Medulla oblongata (tissue), 1 donor: ENCODE measurements at regions not wholly inside any gene's neighbourhood (a gene's known extent, or its start where the extent isn't known, plus 50 kb on each side); places are given as distances from the start of the nearest gene placed in this dataset.
"Not testable (repeated sequence)": the region's sequence is repeated elsewhere in the genome, so short reads cannot be mapped to it uniquely, and the experiment has no call there.

ENCODE experiments used
- DNase-seq: peaks from one replicate; pipeline ENCODE4 v3.0.0-alpha.2; 2015; ENCODE audit errors: extremely low spot score

DNA sequence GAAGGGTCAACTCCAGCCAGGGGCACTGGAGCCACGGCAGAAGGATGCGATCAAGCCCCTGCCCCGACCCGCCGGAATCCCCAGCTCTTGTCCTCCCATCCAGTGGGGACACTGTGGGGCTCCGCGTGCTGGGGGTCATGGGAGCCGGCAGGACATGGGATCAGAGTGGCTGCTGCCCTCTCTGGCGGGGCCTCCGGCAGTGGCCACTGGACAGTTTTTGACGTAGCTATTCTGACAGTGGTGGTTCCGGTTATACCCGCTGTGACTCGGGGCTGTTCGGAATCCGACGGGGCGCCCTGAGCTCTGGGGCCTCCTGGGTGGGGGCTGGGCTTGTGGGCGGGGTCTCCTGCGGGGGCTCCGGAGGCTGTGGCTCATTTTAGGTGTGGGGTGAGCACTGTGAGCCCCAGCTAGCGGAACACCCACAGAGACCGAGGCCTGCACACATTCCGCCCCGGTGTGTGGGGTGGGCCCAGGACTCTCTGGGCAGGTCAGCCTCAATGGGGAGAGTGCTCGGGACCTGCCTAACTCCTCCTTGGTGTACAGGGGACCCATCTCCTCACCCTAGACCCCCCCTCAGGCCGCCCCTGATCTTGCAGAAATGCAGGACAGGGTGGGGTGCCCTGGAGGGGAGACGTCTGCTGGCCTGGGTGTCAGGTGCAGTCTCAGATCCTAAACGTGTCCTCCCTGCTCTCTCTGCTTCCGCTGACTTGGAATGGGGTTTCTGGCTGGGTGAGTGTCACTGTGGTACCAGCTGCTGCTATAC, 374.2 kb downstream of the TMEM121 start:
- DNase-seq, result no peak

DNA sequence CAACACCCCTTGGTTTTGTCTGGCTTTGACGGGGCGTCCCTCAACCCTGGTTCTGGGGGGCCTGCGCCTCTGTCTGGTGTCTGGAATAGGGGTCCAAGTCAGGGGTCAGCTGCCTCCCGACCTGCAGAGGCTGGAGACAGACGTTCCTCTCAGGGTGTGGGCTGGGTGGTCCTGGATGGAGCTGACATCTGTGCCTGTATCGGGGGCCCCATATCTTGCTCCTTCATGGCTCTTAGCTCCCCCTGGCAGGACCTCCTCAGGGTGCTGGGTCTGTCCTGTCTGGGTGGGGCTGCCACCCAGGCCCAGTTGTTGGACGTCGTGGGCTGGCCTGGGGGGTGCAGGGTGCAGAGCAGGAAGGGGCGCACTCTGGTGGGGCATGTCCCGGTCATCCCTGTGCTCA, 374.8 kb downstream of the TMEM121 start:
- DNase-seq, result no peak

DNA sequence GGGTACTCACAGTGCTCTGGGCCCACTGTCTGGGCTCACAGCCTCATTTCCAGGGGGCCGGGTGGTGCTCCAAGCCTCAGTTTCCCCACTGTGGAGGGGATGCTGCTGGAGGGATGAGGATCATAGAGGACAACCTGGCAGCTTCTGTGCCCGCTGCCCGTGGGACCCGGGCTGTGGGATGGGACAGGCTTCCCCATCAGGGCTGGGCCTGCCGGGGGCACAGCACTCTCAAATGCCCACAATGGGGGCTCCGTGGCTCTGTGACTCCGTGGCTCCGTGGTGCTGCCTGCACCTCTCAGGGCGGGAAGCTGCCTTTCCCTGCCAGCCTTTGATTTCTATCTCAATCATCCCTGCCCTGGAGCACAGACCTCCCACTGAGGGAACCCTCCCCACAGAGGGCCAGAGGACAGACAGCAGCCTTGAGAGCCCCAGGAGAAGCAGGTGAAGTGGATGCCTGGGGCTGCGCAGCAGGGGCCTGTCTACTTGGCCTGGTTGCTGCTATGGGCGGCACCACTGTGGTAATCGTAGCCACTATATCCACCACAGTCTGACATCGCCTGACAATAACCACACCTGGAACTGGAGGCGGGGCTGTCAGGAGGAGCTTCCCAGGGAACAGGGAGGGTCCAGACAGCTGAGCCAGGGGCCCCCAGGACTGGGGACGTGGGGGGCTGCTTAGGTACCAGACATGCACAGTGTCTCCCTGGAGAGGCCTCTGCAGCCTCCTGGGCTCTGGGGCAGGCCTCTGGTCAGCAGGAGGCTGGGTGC, 375.9 kb downstream of the TMEM121 start:
- DNase-seq, result no peak

DNA sequence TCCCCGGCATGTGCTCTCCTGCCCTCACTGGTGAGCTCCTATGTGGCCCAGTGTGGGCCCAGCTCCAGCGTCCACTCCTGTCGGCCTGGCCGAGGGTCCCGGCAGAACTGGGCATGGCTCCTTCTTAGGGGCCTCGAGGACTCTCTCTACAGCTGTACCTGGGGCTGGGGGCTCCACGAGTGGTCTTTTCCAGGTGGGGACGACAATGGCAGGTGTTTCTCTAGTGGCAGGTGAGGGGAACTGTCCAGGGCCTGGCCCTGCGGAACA, 376.4 kb downstream of the TMEM121 start:
- not testable (repeated sequence) for DNase-seq

DNA sequence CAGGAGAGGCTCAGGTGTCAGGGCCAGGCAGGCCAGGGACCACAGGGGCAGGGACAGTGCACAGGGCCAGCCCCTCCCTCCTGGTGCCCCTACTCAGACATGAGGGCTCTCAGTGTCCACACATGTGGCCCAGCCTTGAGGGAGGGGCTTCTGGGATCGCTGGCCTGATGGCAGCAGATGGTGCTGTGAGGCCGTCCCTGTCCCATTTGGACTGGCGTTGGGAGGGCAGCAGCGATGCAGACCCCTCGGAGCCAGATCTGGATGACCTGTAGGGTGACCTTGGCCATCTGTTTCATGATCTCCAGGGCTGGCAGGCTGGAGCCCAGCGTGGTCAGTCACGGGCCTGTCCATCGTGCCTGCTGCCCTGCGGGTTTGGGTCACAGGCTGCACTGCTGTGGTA, 377.6 kb downstream of the TMEM121 start:
- DNase-seq, result no peak

DNA sequence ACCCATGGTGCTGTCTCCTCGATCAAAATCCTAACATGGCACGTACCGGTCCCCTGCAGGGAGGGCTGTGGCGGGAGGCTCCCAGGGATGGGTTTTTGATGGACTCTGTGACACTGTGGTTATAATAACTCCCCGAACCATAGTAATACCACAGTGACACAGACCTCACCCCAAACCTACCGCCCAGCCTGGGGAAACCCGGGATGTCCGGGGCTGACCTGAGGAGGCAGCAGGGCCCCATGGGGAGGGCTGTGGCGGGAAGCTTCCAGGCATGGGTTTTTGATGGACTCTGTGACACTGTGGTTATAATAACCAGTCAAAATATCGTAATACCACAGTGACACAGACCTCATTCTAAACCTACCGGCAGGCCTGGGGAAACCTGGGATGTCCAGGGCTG, 378.0 kb downstream of the TMEM121 start:
- no peak for DNase-seq

DNA sequence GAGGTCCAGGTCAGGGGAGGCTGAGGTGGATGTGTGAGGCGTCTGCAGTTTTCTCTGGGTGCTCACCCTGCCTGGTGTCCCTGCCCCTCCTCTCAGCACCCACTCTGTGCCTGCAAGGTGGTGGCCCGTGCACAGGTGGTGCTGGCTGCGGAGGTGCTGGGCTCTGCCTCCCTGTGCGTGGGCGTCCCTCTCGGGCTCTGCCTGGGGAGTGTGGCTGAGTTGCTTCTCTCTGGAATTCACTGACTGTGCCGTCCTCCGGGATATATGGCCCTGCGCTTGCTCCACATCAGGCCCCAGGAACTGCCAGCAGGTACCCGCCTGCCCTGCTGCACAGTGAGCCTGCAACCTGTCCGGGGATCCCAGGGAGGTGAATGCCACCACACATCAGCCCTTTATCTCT, 379.1 kb downstream of the TMEM121 start:
- DNase-seq, result no peak

DNA sequence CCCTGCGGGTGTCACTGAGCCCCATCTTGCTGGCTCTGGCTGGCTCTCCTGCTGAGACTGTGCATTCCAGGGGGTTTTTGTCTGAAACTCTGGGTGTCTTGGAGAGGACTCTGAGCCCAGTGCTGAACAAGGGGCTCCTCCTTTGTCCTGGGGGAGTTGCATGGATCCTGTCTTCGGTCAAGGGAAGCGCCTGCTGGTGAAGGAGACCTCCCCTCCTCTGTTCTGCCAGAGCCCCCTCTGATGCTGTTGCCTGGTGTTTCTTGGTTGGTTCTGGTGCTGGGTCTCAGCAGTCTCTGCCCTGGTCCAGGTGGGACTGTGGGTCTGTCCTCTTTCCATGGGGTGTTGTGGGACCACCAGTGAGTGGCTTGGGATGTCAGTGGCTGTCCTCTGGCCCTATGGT, 380.9 kb downstream of the TMEM121 start:
- DNase-seq, result no peak

DNA sequence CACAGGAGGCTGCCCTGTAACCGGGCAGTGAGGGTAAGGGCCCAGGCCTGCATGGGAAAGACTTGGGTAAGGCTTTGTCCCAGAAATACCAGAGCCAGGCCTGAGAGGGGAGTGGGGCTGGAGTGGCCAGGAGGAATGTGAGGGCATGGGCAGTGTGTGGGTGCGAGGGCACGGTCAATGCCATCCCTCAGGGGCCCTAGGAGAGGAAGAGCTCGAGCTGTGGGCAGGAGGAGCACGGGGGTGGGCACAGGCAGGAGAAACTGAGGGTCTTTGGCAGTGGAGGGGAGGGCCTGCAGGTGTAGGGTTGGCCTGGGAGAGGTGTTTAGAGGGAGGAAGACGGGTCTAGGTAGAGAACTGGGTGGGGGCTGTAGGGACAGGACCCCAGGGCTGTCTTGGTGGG, 381.6 kb downstream of the TMEM121 start:
- no peak for DNase-seq

DNA sequence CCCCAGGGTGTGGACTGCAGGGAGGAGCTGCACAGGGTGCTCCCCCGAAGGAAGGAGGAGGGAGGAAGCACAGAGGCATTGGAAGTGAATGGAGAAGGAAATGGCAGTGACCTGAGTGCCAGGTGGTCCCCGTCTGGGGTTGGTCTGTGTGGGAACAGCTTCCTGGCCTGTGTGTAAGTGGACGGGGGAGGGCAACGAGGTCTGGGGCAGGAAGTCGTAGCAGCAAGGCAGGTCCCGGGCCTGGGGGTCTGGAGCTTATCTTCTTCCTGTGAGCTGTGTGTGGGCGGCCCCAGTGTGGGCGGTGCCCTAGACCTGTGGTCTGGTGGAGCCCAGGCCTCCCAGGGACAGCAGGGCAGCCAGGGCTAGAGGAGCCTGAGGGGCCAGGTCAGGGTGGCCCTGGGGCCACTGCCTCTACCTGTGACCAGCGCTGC, 382.1 kb downstream of the TMEM121 start:
- no peak for DNase-seq

DNA sequence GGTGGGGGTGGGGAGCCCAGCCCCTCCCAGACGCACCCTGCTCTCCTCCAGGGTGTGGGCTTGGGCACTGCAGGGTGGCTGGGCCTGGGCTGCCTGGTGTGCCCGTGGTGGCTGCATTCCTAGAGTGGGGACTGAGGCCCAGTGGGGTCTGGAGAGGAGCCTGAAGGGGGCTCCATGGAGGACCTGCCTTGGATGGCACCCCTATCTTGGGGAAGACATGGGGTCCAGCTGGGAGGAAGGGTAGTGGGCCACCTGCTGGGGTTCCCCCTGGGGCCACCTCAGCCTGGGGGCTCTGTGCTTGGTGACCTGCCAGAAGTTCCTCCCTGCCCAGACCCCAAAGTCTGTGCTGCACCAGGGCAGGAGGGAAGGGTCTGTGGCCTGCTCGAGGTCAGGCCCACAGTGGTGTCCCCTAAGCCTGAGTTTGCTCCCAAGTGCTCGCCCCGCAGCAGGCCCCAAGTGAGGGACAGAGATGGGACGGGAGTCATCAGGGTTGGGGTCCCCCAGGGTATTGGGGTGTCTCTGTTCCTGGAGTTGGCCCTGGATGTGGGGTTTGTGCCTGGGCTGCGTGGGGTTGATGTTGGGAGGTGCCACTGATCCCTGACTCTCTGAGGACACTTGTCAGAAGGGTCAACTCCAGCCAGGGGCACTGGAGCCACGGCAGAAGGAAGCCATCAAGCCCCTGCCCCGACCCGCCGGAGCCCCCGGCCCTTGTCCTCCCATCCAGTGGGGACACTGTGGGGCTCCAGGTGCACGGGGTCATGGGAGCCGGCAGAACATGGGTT, 382.9 kb downstream of the TMEM121 start:
- no peak for DNase-seq

DNA sequence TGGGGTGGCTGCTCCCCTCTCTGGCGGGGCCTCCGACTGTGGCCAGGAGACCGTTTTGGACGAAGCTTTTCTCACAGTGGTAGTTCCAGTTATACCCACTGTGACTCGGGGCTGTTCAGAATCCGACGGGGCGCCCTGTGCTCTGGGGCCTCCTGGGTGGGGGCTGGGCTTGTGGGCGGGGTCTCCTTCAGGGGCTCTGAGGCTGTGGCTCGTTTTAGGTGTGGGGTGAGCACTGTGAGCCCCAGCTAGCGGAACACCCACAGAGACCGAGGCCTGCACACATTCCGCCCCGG, 383.4 kb downstream of the TMEM121 start:
- DNase-seq, result not testable (repeated sequence)

DNA sequence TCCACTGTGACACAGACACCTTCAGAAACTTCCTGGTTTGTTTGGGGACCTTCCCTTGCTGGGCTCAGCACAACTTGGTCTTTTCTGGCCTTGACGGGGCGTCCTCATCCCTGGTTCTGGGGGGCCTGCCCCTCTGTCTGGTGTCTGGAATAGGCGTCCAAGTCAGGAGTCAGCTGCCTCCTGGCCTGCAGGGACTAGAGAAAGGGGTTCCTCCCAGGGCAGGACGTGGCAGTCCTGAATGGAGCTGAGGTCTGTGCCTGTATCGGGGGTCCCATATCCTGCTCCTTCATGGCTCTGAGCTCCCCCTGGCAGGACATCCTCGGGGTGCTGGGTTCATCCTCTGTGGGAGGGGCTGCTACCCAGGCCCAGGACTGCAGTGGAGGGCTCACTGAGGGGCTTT, 384.0 kb downstream of the TMEM121 start:
- DNase-seq, result no peak

DNA sequence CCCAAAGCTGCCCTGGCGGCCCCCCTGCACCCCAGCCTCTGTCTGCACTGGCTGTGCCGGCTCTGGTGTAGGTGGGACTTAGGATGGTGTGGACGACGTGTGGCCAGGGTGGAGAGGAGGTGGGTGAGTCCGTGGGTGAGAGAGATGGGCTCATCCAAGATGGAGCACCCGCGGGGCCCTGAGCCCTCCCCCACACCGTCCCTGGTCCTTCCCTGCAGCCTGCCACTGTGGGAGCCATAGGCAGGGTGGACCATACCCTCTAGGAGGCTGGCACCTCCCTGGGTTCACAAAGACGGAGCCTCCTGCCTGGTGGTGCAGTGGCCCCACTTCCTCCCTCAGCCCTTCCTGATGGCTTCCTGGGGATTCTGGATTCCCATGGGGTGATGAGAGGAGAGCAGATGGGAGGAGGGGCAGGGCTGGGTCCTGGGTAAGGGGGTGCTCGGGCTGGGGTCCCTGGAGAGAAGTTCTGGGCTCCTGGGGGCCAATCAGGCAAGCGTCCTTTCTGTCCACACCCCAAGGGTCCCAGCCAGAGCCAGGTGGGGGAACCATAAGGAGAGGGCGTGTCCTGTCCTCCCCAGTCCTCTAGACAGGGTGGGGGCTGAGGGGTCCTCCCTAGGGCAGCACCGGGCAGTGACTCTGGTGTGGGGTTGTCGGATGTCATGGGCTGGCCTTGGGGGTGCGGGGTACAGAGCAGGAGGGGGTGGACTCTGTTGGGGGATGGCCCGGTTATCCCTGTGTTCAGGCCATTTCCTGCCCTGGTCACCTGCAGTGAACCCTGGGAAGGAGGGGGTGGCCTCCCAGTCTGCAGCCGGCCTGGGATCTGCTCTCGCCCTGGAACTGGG, 384.8 kb downstream of the TMEM121 start:
- no peak for DNase-seq

DNA sequence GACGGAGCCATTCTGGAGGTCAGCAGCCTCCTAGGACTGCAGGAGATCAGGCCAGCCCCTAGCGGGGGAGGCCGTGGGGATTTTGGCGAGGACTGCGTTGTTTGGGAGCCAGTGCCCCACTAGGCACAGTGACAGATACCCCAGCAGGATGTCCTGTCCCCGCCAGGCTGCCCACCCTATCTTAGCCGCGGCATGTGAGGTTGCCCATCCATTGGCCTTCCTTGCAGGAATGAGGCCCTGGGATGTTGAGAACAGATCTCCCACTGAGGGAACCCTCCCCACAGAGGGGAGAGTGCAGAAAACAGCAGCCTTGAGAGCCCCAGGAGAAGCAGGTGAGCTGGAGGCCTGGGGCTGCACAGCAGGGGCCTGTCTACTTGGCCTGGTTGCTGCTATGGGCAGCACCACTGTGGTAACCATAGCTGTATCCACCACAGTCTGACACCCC, 385.5 kb downstream of the TMEM121 start:
- not testable (repeated sequence) for DNase-seq

DNA sequence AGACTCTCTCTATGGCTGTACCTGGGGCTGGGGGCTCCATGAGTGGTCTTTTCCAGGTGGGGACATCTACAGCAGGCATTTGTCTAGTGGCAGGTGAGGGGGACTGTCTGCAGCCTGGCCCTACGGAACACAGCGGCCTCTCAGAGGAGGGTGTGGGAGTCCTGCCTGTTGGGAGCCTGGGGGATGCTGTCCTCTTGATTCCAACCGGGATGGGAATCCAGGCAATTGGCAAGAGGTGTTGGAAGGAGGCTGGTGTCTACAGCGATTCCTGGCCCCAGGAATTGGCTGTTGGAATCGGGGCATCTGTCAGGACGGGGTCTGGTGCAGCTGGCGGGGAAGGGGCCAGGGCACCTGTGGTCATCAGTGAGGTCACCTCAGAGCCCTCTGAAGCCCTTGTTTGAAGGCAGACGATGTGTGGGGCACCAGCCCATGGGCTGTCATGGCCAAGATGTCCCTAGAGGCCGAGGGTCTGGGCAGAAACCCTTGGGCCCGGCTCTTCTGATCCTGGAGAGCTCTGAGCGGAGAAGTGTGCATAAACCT, 386.3 kb downstream of the TMEM121 start:
- no peak for DNase-seq

DNA sequence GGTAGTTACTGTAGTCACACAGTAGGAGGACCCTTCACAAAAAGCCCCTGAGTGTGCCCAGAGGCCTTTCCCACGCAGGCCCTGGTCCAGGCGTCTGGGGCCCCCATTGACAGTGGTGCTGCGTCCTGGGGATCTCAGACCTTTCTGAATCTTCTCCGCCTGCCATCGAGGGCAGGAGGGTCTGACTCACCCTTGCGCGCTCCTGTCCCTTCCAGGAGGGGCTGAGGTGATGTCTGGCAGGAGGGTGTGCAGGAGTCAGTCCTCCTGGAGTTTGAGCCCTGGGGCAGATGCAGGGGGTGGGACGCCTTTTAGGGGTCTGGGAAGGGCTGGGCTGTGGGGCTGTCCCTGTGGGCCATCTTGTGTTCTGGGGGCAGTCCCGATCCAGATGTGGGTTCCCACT, 386.8 kb downstream of the TMEM121 start:
- DNase-seq, result no peak

DNA sequence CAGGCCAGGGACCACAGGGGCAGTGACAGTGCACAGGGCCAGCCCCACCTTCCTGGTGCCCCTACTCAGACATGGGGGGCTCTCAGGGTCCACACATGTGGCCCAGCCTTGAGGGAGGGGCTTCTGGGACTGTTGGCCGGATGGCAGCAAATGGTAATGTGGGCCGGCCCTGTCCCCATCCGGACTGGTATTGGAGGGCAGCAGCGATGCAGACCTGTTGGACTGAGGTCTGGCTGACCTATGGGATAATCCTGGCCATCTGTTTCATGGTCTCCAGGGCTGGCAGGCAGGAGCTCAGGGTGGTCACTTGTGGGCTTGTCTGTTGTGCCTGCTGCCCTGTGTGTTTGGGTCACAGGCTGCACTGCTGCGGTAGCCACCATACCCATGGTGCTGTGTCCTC, 387.5 kb downstream of the TMEM121 start:
- no peak for DNase-seq

DNA sequence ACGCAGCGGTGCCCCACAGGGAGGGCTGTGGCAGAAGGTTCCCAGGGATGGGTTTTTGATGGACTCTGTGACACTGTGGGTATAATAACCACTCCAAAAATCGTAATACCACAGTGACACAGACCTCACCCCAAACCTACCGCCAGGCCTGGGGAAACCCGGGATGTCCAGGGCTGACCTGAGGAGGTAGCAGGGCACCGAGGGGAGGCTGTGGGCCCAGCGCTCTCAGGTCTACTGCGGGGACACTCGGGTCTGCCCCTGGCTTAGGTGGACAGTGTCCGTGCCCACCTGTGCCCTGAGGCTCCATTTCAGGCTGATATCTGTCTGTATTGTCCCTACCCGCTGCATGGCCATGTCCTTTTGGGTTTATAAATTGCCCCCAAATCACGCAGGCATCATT, 387.9 kb downstream of the TMEM121 start:
- not testable (repeated sequence) for DNase-seq

DNA sequence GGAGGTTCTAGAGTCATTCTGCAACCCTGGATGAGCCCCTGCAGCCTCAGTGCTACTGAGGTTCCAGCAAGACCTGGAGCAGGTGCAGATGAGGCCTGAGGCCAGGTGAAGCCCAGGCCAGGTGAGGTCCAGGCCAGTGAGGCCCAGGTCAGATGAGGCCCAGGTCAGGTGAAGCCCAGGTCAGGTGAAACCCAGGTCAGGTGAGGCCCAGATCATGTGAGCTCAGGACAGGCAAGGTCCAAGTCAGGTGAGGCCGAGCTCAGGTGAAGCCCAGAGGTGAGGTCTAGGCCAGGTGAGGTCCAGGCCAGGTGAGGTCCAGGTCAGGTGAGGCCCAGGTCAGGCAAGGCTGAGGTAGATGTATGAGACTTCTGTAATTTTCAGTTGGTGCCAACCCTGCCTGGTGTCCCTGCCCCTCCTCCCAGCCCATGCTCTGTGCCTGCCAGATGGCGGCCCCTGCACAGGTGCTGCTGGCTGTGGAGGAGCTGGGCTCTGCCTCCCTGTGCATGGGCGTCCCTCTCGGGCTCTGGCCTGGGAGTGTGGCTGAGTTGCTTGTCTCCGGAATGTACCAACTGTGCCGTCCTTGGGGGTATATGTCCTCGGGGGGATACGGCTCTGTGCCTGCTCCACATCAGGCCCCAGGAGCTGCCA, 388.5 kb downstream of the TMEM121 start:
- no peak for DNase-seq

DNA sequence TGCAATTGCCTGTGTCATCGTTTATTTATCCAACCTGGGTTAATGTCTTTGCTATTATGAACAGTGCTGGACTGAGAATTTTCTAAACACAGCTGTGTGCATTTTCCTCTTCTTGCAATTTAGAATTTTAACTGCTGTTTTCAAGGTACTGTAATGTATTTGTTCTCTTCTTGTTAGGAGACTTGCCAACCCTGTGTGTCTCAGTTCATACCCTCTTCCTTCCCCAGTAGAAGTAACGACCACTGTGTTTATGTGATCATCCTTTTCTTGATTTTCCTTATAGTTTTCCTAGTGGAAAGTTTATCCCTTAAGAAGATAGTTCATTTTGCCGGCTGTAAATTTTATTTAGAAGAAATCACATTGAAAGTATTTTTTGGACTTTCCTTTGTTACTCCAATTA, 389.2 kb downstream of the TMEM121 start:
- not testable (repeated sequence) for DNase-seq
